ENCODE measurements at regions not wholly inside any gene's neighbourhood (a gene's known extent, or its start where the extent isn't known, plus 50 kb on each side); places are given as distances from the start of the nearest gene placed in this dataset.

GRCh38 chr6:156552849-156553248, 224.3 kb upstream of the ARID1B start:
- Histone ChIP-seq H3K4me1 (no peaks in the 10 kb centered on the region), H3K9me3 (no peaks in the 10 kb centered on the region), H3K4me3 (no peak overlapping the region), H3K27me3 (no peaks in the 10 kb centered on the region), H3K27ac (no peak overlapping the region), H3K36me3 (replicated peaks in 1 of 2; ENCODE audit: insufficient read depth in 1 of 2, low read depth in 2 of 2) (no peaks in the 10 kb centered on the region)
- no peak for TF ChIP-seq POLR2A (IDR thresholded peaks at IDR 0.05)
- TF ChIP-seq CTCF (IDR thresholded peaks at IDR 0.05): no peak
- DNase-seq (no peak), ATAC-seq (no peak)
- intact Hi-C loops (cut with DNase I): no loop called here
- WGBS, 2 donors: 78 to 82% methylated on average over 9 of the region's 9 CpGs

GRCh38 chr6:156550949-156551348, 226.2 kb upstream of the ARID1B start:
- Histone ChIP-seq H3K27me3 (no peaks in the 10 kb centered on the region), H3K4me3 (no peak overlapping the region), H3K36me3 (replicated peaks in 1 of 2; ENCODE audit: insufficient read depth in 1 of 2, low read depth in 2 of 2) (no peaks in the 10 kb centered on the region), H3K27ac (no peak overlapping the region), H3K9me3 (no peaks in the 10 kb centered on the region), H3K4me1 (no peaks in the 10 kb centered on the region)
- DNase-seq (no peak), ATAC-seq (no peak)
- intact Hi-C loops (cut with DNase I): no loop called here
- 61 to 80% methylated on average over 3 to 4 of the region's 4 CpGs for WGBS, 2 donors
- TF ChIP-seq CTCF (IDR thresholded peaks at IDR 0.05) (no peak), POLR2A (IDR thresholded peaks at IDR 0.05) (no peak)

GRCh38 chr6:156545931-156546330, 231.2 kb upstream of the ARID1B start:
- ATAC-seq (no peak), DNase-seq (no peak)
- peaks cover 0 to 4% of the 10 kb centered on the region in 2 donors for H3K27me3 ChIP-seq
- intact Hi-C loops (cut with DNase I): no loop called here
- H3K9me3 ChIP-seq: no peaks in the 10 kb centered on the region
- no peak overlapping the region for H3K27ac ChIP-seq
- H3K36me3 ChIP-seq (replicated peaks in 1 of 2; ENCODE audit: insufficient read depth in 1 of 2, low read depth in 2 of 2): no peaks in the 10 kb centered on the region
- 78 to 84% methylated on average over 3 of the region's 3 CpGs for WGBS, 2 donors
- no peak overlapping the region for H3K4me3 ChIP-seq
- H3K4me1 ChIP-seq: no peaks in the 10 kb centered on the region
- TF ChIP-seq CTCF (IDR thresholded peaks at IDR 0.05) (no peak), POLR2A (IDR thresholded peaks at IDR 0.05) (no peak)

GRCh38 chr6:156545021-156545420, 232.2 kb upstream of the ARID1B start:
- no peak overlapping the region for H3K4me3 ChIP-seq
- H3K9me3 ChIP-seq: no peaks in the 10 kb centered on the region
- no peaks in the 10 kb centered on the region for H3K4me1 ChIP-seq
- H3K27me3 ChIP-seq: peaks cover 0 to 4% of the 10 kb centered on the region in 2 donors
- 38 to 43% methylated on average over 3 of the region's 3 CpGs for WGBS, 2 donors
- intact Hi-C loops (cut with DNase I): no loop called here
- ATAC-seq (no peak), DNase-seq (no peak)
- TF ChIP-seq POLR2A (IDR thresholded peaks at IDR 0.05) (no peak), CTCF (IDR thresholded peaks at IDR 0.05) (no peak)
- no peak overlapping the region for H3K27ac ChIP-seq
- no peaks in the 10 kb centered on the region for H3K36me3 ChIP-seq (replicated peaks in 1 of 2; ENCODE audit: insufficient read depth in 1 of 2, low read depth in 2 of 2)

- DNase-seq (no peak), ATAC-seq (no peak)
- Histone ChIP-seq H3K36me3 (replicated peaks in 1 of 2; ENCODE audit: insufficient read depth in 1 of 2, low read depth in 2 of 2) (no peaks in the 10 kb centered on the region), H3K9me3 (no peaks in the 10 kb centered on the region), H3K4me1 (no peaks in the 10 kb centered on the region), H3K4me3 (no peak overlapping the region), H3K27ac (no peak overlapping the region), H3K27me3 (peaks cover 0 to 4% of the 10 kb centered on the region in 2 donors)
- intact Hi-C loops (cut with DNase I): no loop called here
- no peak for TF ChIP-seq CTCF (IDR thresholded peaks at IDR 0.05)
- no peak for TF ChIP-seq POLR2A (IDR thresholded peaks at IDR 0.05)
- WGBS, 2 donors: 68 to 80% methylated on average over 7 of the region's 7 CpGs
Observed at GRCh38 chr6:156544046-156544445, 233.1 kb upstream of the ARID1B start.

Data from body of pancreas (tissue), 4 donors.